NCI-H1694 (cell line): ENCODE measurements at regions not wholly inside any gene's neighbourhood (a gene's known extent, or its start where the extent isn't known, plus 50 kb on each side); places are given as distances from the start of the nearest gene placed in this dataset.
A peak's percentile ranks its signal among the peaks of the same experiment; 100 is the strongest.
"Not testable (repeated sequence)": the region's sequence is repeated elsewhere in the genome, so short reads cannot be mapped to it uniquely, and the experiment has no call there.

Experiments used
- DNase-seq: peaks from one replicate; lab custom pipeline; 2025; lab: John Stamatoyannopoulos, UW

- DNase-seq = not testable (repeated sequence)
Observed at GRCh38 chr14:62521309-62521708, 523.9 kb downstream of the KCNH5 start.

GRCh38 chr14:62528296-62528695 is 517.0 kb downstream of the KCNH5 start:
- no peak for DNase-seq

- no peak for DNase-seq
Observed at GRCh38 chr14:62532181-62532580, 513.1 kb downstream of the KCNH5 start.

GRCh38 chr14:62546862-62547474 is 498.3 kb downstream of the KCNH5 start:
- DNase-seq = no peak

GRCh38 chr14:62557416-62557815 is 487.8 kb downstream of the KCNH5 start:
- DNase-seq = no peak

GRCh38 chr14:62558451-62558850 is 486.8 kb downstream of the KCNH5 start:
- DNase-seq = no peak

GRCh38 chr14:62585247-62585646 is 460.0 kb downstream of the KCNH5 start:
- DNase-seq = no peak

- no peak for DNase-seq
Observed at GRCh38 chr14:62592877-62593276, 452.4 kb downstream of the KCNH5 start.

GRCh38 chr14:62597143-62597542 is 448.1 kb downstream of the KCNH5 start:
- DNase-seq = no peak

GRCh38 chr14:62599616-62600385 is 445.5 kb downstream of the KCNH5 start:
- no peak for DNase-seq

GRCh38 chr14:62602712-62603111 is 442.5 kb downstream of the KCNH5 start:
- DNase-seq = no peak

GRCh38 chr14:62604524-62604923 is 440.7 kb downstream of the KCNH5 start:
- DNase-seq = no peak

- no peak for DNase-seq
Observed at GRCh38 chr14:62614122-62614521, 431.1 kb downstream of the KCNH5 start.

GRCh38 chr14:62616668-62617067 is 428.6 kb downstream of the KCNH5 start:
- no peak for DNase-seq

- DNase-seq = no peak
Observed at GRCh38 chr14:62626416-62626815, 418.8 kb downstream of the KCNH5 start.

- no peak for DNase-seq
Observed at GRCh38 chr14:62629176-62629725, 416.0 kb downstream of the KCNH5 start.

GRCh38 chr14:62631176-62631575 is 414.1 kb downstream of the KCNH5 start:
- DNase-seq = peak; percentile 37

- DNase-seq = no peak
Observed at GRCh38 chr14:62632771-62633170, 412.5 kb downstream of the KCNH5 start.

- DNase-seq = no peak
Observed at GRCh38 chr14:62645649-62646048, 399.6 kb downstream of the KCNH5 start.
